Uterus (tissue), 3 donors: ENCODE measurements at regions not wholly inside any gene's neighbourhood (a gene's known extent, or its start where the extent isn't known, plus 50 kb on each side); places are given as distances from the start of the nearest gene placed in this dataset.

ENCODE experiments used
- DNase-seq, 2 donors: peaks; one replicate each; pipeline ENCODE4 v3.0.0-alpha.2; 2019 to 2020
- H3K27ac ChIP-seq, 2 donors: fragments of 200-600 bp; sonication (generic); 1 replicate in 1 of 2; 2 replicates in 1 of 2; pipeline ENCODE4 v1.5.1; 2016 to 2018
- H3K27me3 ChIP-seq, 2 donors: fragments of 200-600 bp; sonication (generic); one replicate each; pipeline ENCODE4 v1.5.1; 2018 to 2019; ENCODE audit warnings: control low read depth in 1 of 2
- H3K36me3 ChIP-seq, 2 donors: fragments of 200-600 bp; sonication (generic); one replicate each; pipeline ENCODE4 v1.5.1; 2019; ENCODE audit warnings: control low read depth in 1 of 2
- H3K4me1 ChIP-seq, 2 donors: fragments of 200-600 bp; sonication (generic); one replicate each; pipeline ENCODE4 v1.5.1; 2018 to 2019; ENCODE audit warnings: control low read depth in 1 of 2
- H3K4me3 ChIP-seq, 2 donors: fragments of 200-600 bp; sonication (generic); 1 replicate in 1 of 2; 2 replicates in 1 of 2; pipeline ENCODE4 v1.5.1; 2018 to 2019; ENCODE audit warnings: mild to moderate bottlenecking in 1 of 2
- H3K9me3 ChIP-seq, 2 donors: fragments of 200-600 bp; sonication (generic); one replicate each; pipeline ENCODE4 v1.5.1; 2019; ENCODE audit warnings: control low read depth in 1 of 2
- POLR2A ChIP-seq, 2 donors: fragments of 450-650 bp; IDR thresholded peaks; one replicate each; pipeline ENCODE4 v1.6.1; 2016; ENCODE audit warnings: antibody characterized with exemption in 2 of 2, mild to moderate bottlenecking in 1 of 2, moderate library complexity in 1 of 2
- intact Hi-C: fragments of 100-400 bp; cut with DNase I; formaldehyde crosslinking; loops from one replicate; pipeline ENCODE4 v1.15.1; 2023; ENCODE audit warnings: low total_unique reads
- TF ChIP-seq, protein P1 (sequence below), 4 experiments: fragments of 200-600 bp in 2 of 4; fragments of 450-650 bp in 2 of 4; sonication (generic) in 2 of 4; IDR thresholded peaks; one replicate each; pipeline ENCODE4 v1.5.1; 2016 to 2019; ENCODE audit warnings: antibody characterized with exemption in 4 of 4, mild to moderate bottlenecking in 2 of 4, moderate library complexity in 1 of 4
- donor health status: DM: yes; HTN: yes; CAD: no.

DNA sequence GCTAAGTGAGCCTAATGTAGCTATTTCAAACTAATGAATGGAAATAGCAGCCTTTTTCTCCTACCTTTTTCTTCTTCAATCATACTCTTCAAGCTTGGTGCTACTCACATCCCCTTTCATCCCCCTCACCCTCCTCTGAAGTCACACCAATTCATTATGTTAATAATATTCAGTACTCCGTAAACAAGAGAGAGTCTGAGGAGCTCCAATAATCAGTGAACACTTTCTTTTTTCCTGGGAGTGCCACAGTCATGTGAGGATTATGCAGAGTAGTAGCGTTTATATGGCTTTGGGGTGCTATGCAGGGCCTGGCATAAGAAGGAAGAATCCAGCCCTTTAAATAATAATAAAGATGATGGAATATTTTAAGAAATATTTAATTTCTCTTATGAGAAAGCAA is 354.3 kb upstream of the CTNND2 start:
- intact Hi-C loops, result no loop called here
- DNase-seq, result no peak
- Histone ChIP-seq H3K27me3 (no peaks in the 10 kb centered on the region), H3K27ac (no peak overlapping the region), H3K9me3 (no peaks in the 10 kb centered on the region), H3K4me3 (no peak overlapping the region), H3K4me1 (no peaks in the 10 kb centered on the region), H3K36me3 (no peaks in the 10 kb centered on the region)
- TF ChIP-seq, protein P1, sequence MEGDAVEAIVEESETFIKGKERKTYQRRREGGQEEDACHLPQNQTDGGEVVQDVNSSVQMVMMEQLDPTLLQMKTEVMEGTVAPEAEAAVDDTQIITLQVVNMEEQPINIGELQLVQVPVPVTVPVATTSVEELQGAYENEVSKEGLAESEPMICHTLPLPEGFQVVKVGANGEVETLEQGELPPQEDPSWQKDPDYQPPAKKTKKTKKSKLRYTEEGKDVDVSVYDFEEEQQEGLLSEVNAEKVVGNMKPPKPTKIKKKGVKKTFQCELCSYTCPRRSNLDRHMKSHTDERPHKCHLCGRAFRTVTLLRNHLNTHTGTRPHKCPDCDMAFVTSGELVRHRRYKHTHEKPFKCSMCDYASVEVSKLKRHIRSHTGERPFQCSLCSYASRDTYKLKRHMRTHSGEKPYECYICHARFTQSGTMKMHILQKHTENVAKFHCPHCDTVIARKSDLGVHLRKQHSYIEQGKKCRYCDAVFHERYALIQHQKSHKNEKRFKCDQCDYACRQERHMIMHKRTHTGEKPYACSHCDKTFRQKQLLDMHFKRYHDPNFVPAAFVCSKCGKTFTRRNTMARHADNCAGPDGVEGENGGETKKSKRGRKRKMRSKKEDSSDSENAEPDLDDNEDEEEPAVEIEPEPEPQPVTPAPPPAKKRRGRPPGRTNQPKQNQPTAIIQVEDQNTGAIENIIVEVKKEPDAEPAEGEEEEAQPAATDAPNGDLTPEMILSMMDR (IDR thresholded peaks at IDR 0.05), result no peak
- no peak for TF ChIP-seq POLR2A (IDR thresholded peaks at IDR 0.05)

DNA sequence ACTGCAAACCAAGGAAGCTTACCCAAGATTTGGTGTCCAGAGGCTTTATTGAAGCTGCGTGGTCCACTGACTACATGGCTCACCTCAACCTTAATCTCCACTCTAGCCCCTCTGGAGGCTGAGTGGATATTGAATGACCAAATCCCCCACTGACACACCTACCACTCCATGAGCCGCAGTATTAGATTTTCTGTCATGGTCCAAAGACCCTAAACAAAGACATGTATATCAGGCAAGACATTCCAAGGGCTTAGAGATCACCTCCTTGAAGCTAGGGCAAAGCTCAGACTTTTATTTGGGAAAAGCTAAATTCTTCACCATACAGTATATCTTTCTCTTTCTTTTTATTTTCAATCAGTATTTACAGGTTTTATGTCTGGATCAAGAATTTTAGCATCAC is 346.2 kb upstream of the CTNND2 start:
- H3K9me3 ChIP-seq, result no peaks in the 10 kb centered on the region
- H3K36me3 ChIP-seq, result no peaks in the 10 kb centered on the region
- no peak for DNase-seq
- no peak overlapping the region for H3K4me3 ChIP-seq
- H3K27me3 ChIP-seq, result no peaks in the 10 kb centered on the region
- H3K4me1 ChIP-seq, result no peaks in the 10 kb centered on the region
- TF ChIP-seq, protein P1 (IDR thresholded peaks at IDR 0.05), result no peak
- no peak for TF ChIP-seq POLR2A (IDR thresholded peaks at IDR 0.05)
- no peak overlapping the region for H3K27ac ChIP-seq
- intact Hi-C loops, result no loop called here

DNA sequence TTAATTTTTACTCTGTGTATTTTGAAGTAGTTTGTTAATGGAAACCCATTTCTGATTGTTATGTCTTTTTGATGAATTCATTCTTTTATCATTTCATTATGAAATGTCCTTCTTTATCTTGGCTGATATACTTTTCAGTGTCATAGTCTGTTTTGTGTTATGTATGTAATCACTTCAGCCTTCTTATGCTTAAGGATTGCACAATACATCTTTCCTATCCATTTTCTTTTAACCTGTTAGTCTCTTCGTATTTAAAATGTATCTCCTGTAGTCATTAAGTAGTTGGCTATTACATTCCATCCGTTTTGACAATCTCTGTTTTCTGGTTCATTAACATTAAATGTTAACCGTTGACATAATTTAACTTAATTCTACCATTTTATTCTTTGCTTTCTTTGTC is 344.6 kb upstream of the CTNND2 start:
- Histone ChIP-seq H3K4me1 (no peaks in the 10 kb centered on the region), H3K9me3 (no peaks in the 10 kb centered on the region), H3K27me3 (no peaks in the 10 kb centered on the region), H3K27ac (no peak overlapping the region), H3K4me3 (no peak overlapping the region), H3K36me3 (no peaks in the 10 kb centered on the region)
- intact Hi-C loops, result no loop called here
- TF ChIP-seq POLR2A (IDR thresholded peaks at IDR 0.05), result no peak
- TF ChIP-seq, protein P1 (IDR thresholded peaks at IDR 0.05), result no peak
- no peak for DNase-seq

DNA sequence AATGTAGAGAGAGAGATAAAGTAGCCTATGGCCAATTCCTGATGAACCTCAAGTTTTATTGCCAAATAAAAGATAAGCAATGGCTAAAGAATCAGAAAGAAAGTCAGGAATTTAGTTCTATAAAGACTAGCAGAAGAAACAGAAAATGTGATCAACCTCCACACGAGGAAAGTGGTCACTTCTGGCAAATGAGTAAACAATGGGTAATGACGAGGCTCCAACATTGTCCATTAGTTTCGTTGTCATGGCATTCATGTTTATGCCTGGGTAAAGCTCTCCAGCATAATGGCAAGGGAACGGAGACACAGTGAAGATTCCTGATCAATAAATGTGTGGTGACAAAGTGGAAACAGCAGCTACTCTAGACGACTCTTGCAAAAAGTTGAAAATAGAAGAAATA is 341.8 kb upstream of the CTNND2 start:
- H3K9me3 ChIP-seq, result no peaks in the 10 kb centered on the region
- no peak overlapping the region for H3K27ac ChIP-seq
- H3K4me3 ChIP-seq, result no peak overlapping the region
- TF ChIP-seq POLR2A (IDR thresholded peaks at IDR 0.05), result no peak
- TF ChIP-seq, protein P1 (IDR thresholded peaks at IDR 0.05), result no peak
- H3K4me1 ChIP-seq, result no peaks in the 10 kb centered on the region
- no peaks in the 10 kb centered on the region for H3K36me3 ChIP-seq
- no peak for DNase-seq
- H3K27me3 ChIP-seq, result no peaks in the 10 kb centered on the region
- intact Hi-C loops, result no loop called here

DNA sequence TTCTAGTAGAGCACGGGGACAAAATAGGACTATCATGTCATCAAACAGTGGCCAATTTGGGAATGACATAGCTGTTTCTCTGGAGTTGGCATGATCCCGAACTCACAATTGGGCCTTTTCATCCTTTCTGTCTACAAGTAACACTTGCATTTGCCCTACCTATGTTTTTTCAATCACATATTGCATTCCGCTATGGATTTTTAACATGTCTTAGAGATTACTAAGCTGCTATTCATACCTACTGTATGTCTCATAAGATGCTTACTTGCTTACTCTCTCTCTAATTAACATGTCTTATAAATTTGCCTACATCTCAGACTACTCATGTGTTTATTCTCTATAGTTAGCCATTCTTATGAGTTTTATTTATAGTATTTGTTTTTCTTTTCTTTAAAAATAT is 341.2 kb upstream of the CTNND2 start:
- Histone ChIP-seq H3K36me3 (no peaks in the 10 kb centered on the region), H3K4me1 (no peaks in the 10 kb centered on the region), H3K4me3 (no peak overlapping the region), H3K27ac (no peak overlapping the region), H3K27me3 (no peaks in the 10 kb centered on the region), H3K9me3 (no peaks in the 10 kb centered on the region)
- intact Hi-C loops, result no loop called here
- DNase-seq, result no peak
- TF ChIP-seq POLR2A (IDR thresholded peaks at IDR 0.05), result no peak
- TF ChIP-seq, protein P1 (IDR thresholded peaks at IDR 0.05), result no peak
